ENCODE measurements at regions not wholly inside any gene's neighbourhood (a gene's known extent, or its start where the extent isn't known, plus 50 kb on each side); places are given as distances from the start of the nearest gene placed in this dataset.

- TF ChIP-seq CTCF (IDR thresholded peaks at IDR 0.05) (no peak), POLR2A (IDR thresholded peaks at IDR 0.05) (no peak), POLR2AphosphoS5 (IDR thresholded peaks at IDR 0.05) (no peak)
Measured at GRCh38 chr15:31478702-31479221, 152.1 kb downstream of the KLF13 start.

Measured in prostate gland (tissue), 2 donors.